Ovary (tissue), 7 donors: ENCODE measurements at regions not wholly inside any gene's neighbourhood (a gene's known extent, or its start where the extent isn't known, plus 50 kb on each side); places are given as distances from the start of the nearest gene placed in this dataset.

Experiments used
- DNase-seq, 5 donors: peaks; one replicate each; pipeline ENCODE4 v3.0.0-alpha.2; 2019 to 2020
- H3K27ac ChIP-seq, 2 donors: fragments of 200-600 bp; one replicate each; pipeline versions ENCODE4 v1.5.1 to v1.8.0; 2019 to 2022
- H3K27me3 ChIP-seq: fragments of 200-600 bp; one replicate; pipeline ENCODE4 v1.8.0; 2022
- H3K36me3 ChIP-seq: fragments of 200-600 bp; sonication (generic); one replicate; pipeline ENCODE4 v1.5.1; 2019
- H3K4me1 ChIP-seq: one replicate; pipeline ENCODE4 v1.8.1; 2013; ENCODE audit warnings: mild to moderate bottlenecking, moderate library complexity; ENCODE audit not compliant: insufficient read depth
- H3K4me3 ChIP-seq: fragments of 200-600 bp; sonication (generic); one replicate; pipeline ENCODE4 v1.5.1; 2017
- H3K9me3 ChIP-seq, 2 donors: fragments of 200-600 bp in 1 of 2; sonication (generic) in 1 of 2; one replicate each; pipeline versions ENCODE4 v1.5.1 to v1.8.1; 2013 to 2019; ENCODE audit warnings: mild to moderate bottlenecking in 1 of 2, moderate library complexity in 1 of 2
- EP300 ChIP-seq: sonication (generic); formaldehyde crosslinking; IDR thresholded peaks from one replicate; pipeline ENCODE4 v1.6.1; 2017; ENCODE audit warnings: antibody characterized with exemption
- POLR2A ChIP-seq: fragments of 450-650 bp; IDR thresholded peaks from one replicate; pipeline ENCODE4 v1.6.1; 2017; ENCODE audit warnings: antibody characterized with exemption, mild to moderate bottlenecking, moderate library complexity
- WGBS, 3 donors: extraction: QIAGEN DNeasy Blood & Tissue Kit in 1 of 3; methylation state at CpG; one replicate each; pipeline versions ENCODE4 v1.1.5 to v1.1.7; 2013 to 2017; 5-methylcytosine and 5-hydroxymethylcytosine counted together
- intact Hi-C, 4 donors: fragments of 100-400 bp; cut with DNase I; formaldehyde crosslinking; loops; one replicate each; pipeline versions ENCODE4 v1.11.0 to v1.15.1; 2022 to 2023
- TF ChIP-seq, protein P1 (sequence below), 3 donors: fragments of 450-650 bp in 2 of 3; fragments of 200-600 bp in 1 of 3; IDR thresholded peaks; one replicate each; pipeline versions ENCODE4 v1.5.1 to v1.8.0; 2016 to 2022; ENCODE audit warnings: antibody characterized with exemption in 3 of 3, mild to moderate bottlenecking in 1 of 3
- donor health status: DM: no; HTN: no; CAD: no; lungs with moderate emphysema.
- donor health status: DM: no; HTN: no; CAD: no.
- donor health status: Bipolar disorder and iron deficiency.
- donor health status: DM: no; HTN: no; CAD: no.
- donor health status: DM: yes; HTN: yes; CAD: no.

DNA sequence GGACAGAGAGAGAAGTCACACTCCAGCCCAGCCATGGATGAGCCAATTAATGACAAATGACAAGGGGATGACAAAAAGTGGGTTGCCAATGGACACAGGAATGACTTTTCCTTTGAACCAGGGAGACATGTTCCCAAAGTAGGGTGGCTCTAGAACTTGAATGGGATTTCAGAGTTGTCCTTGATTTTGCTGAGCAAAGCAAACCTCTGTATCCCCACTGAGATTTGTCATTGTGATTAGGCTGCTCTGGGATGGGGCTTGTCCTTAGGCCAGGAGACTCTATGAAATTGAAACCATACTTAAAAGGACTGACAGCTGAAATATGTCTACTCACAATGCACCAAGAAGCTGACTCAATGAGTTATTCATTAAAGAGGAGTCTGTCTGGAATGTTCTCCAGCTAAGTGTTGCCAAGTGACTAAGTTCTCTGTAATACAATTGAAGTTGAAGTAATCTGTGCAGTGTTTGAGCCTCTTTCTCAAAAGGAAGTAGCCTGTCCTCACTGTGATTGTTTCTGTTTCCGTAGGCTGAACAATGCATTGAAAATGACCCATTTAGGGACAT is 69.0 kb upstream of the PCDH9 start:
- H3K9me3 ChIP-seq, result no peaks in the 10 kb centered on the region
- H3K27ac ChIP-seq, result no peak overlapping the region
- no peak for TF ChIP-seq POLR2A
- TF ChIP-seq, protein P1, sequence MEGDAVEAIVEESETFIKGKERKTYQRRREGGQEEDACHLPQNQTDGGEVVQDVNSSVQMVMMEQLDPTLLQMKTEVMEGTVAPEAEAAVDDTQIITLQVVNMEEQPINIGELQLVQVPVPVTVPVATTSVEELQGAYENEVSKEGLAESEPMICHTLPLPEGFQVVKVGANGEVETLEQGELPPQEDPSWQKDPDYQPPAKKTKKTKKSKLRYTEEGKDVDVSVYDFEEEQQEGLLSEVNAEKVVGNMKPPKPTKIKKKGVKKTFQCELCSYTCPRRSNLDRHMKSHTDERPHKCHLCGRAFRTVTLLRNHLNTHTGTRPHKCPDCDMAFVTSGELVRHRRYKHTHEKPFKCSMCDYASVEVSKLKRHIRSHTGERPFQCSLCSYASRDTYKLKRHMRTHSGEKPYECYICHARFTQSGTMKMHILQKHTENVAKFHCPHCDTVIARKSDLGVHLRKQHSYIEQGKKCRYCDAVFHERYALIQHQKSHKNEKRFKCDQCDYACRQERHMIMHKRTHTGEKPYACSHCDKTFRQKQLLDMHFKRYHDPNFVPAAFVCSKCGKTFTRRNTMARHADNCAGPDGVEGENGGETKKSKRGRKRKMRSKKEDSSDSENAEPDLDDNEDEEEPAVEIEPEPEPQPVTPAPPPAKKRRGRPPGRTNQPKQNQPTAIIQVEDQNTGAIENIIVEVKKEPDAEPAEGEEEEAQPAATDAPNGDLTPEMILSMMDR (IDR thresholded peaks at IDR 0.05), result no peak
- TF ChIP-seq EP300, result no peak
- H3K36me3 ChIP-seq, result no peaks in the 10 kb centered on the region
- DNase-seq, result no peak
- no peak overlapping the region for H3K4me3 ChIP-seq
- H3K27me3 ChIP-seq, result no peaks in the 10 kb centered on the region
- no peaks in the 10 kb centered on the region for H3K4me1 ChIP-seq
- WGBS, 3 donors, result 82 to 96% (median 84%) methylated on average over 1 of the region's 1 CpG
- intact Hi-C loops, result no loop called here

DNA sequence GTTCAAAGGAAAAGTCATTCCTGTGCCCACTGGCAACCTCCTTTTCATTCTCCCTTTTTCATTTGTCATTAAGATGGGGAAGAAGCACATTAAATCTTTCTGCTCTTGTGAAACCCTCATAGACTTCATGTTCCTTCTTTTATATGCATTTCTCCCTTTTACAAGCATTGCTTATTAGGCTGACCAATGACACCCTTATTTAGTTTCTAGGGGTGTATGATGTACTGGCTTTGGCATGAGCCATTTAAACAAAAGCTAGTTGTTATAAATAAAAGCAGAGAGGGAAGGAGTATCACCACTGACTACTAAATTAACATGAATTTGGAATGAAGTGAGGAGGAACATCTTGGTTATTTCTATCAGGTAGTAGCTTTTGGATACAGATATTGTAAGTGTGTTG is 68.2 kb upstream of the PCDH9 start:
- H3K4me1 ChIP-seq, result no peaks in the 10 kb centered on the region
- H3K9me3 ChIP-seq, result no peaks in the 10 kb centered on the region
- no peak overlapping the region for H3K27ac ChIP-seq
- no peak for DNase-seq
- intact Hi-C loops, result no loop called here
- no peaks in the 10 kb centered on the region for H3K36me3 ChIP-seq
- H3K4me3 ChIP-seq, result no peak overlapping the region
- no peaks in the 10 kb centered on the region for H3K27me3 ChIP-seq
- no peak for TF ChIP-seq POLR2A
- TF ChIP-seq, protein P1 (IDR thresholded peaks at IDR 0.05), result no peak
- TF ChIP-seq EP300, result no peak

DNA sequence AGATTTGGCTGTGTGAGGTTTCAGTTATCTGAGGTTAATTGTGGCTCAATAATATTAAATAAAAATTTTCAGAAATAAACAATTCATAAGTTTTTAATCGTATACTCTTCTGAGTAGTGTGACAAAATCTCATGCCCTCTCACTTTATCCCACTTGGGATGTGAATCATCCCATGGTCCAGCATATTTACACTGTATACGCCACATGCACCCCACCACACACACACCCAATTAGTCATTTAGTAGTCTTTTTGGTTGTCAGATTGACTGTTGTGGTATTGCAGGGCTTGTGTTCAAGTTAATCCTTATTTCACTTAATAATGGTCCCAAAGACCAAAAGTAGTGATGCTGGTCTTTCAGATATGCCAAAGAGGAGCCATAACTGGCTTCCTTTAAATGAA is 66.4 kb upstream of the PCDH9 start:
- no peak overlapping the region for H3K27ac ChIP-seq
- H3K4me1 ChIP-seq, result no peaks in the 10 kb centered on the region
- intact Hi-C loops, result no loop called here
- no peaks in the 10 kb centered on the region for H3K27me3 ChIP-seq
- no peak overlapping the region for H3K4me3 ChIP-seq
- WGBS, 3 donors, result 87 to 92% (median 89%) methylated on average over 2 of the region's 2 CpGs
- no peaks in the 10 kb centered on the region for H3K9me3 ChIP-seq
- DNase-seq, result no peak
- H3K36me3 ChIP-seq, result no peaks in the 10 kb centered on the region
- TF ChIP-seq, protein P1 (IDR thresholded peaks at IDR 0.05), result no peak
- TF ChIP-seq EP300 (no peak), POLR2A (no peak)

DNA sequence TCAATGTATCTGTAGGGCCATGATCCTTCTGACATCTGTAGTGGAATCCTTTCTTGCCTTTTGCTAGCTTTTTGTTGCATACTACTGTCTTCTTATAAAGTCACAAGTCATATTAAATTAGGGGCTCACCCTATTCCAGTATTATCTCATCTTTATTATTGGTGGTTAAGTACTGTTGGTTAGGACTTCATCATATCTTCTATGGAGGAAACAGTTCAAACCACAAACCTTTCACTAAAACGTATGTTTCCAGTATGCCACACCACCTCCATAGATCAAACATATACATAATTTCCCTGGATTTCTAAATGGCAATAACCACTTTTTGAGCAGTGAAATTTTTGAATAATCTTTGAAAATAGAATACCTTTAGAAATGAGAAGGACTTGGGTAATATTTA is 62.8 kb upstream of the PCDH9 start:
- Histone ChIP-seq H3K4me1 (no peaks in the 10 kb centered on the region), H3K4me3 (no peak overlapping the region), H3K27ac (no peak overlapping the region), H3K9me3 (no peaks in the 10 kb centered on the region), H3K27me3 (no peaks in the 10 kb centered on the region), H3K36me3 (no peaks in the 10 kb centered on the region)
- intact Hi-C loops, result no loop called here
- TF ChIP-seq EP300 (no peak), POLR2A (no peak)
- TF ChIP-seq, protein P1 (IDR thresholded peaks at IDR 0.05), result no peak
- no peak for DNase-seq
- 66 to 73% (median 71%) methylated on average over 1 of the region's 1 CpG for WGBS, 3 donors

DNA sequence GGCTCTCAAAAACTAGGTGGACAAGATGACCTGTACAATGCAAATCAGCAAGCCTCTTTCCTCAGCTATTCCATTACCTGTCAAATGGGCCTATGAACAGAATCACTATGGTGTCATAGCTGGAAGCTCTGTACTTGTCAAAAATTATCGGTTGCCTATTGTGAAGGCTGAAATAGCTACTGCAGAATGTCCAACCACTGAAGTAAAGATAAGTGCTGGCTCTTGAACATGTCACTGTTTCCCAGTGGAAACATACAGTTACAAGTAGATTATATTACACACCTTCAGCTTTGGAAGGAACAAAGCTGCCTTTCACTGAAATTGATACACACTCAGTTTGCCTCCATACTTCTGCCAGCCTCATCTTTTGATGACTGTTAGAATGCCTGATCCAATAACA is 55.5 kb upstream of the PCDH9 start:
- no peak overlapping the region for H3K27ac ChIP-seq
- no peaks in the 10 kb centered on the region for H3K36me3 ChIP-seq
- H3K4me3 ChIP-seq, result no peak overlapping the region
- intact Hi-C loops, result no loop called here
- DNase-seq, result no peak
- H3K4me1 ChIP-seq, result no peaks in the 10 kb centered on the region
- WGBS, 3 donors, result 88 to 97% (median 95%) methylated on average over 1 of the region's 1 CpG
- H3K27me3 ChIP-seq, result no peaks in the 10 kb centered on the region
- no peak for TF ChIP-seq POLR2A
- TF ChIP-seq EP300, result no peak
- TF ChIP-seq, protein P1 (IDR thresholded peaks at IDR 0.05), result no peak
- no peaks in the 10 kb centered on the region for H3K9me3 ChIP-seq
